Ovary (tissue), 3 donors: ENCODE measurements at regions not wholly inside any gene's neighbourhood (a gene's known extent, or its start where the extent isn't known, plus 50 kb on each side); places are given as distances from the start of the nearest gene placed in this dataset.

Source experiments
- CTCF ChIP-seq, 3 donors: fragments of 450-650 bp in 2 of 3; fragments of 200-600 bp in 1 of 3; IDR thresholded peaks; one replicate each; pipeline versions ENCODE4 v1.5.1 to v1.8.0; 2016 to 2022; ENCODE audit warnings: antibody characterized with exemption in 3 of 3, mild to moderate bottlenecking in 1 of 3
- EP300 ChIP-seq: sonication (generic); formaldehyde crosslinking; IDR thresholded peaks from one replicate; pipeline ENCODE4 v1.6.1; 2017; ENCODE audit warnings: antibody characterized with exemption
- POLR2A ChIP-seq: fragments of 450-650 bp; IDR thresholded peaks from one replicate; pipeline ENCODE4 v1.6.1; 2017; ENCODE audit warnings: antibody characterized with exemption, mild to moderate bottlenecking, moderate library complexity
- donor health status: DM: no; HTN: no; CAD: no.

- TF ChIP-seq CTCF (IDR thresholded peaks at IDR 0.05), result no peak
- no peak for TF ChIP-seq POLR2A
- TF ChIP-seq EP300, result no peak
Measured at GRCh38 chr5:6096101-6096500, 282.2 kb downstream of the MED10 start.
